ENCODE measurements at regions not wholly inside any gene's neighbourhood (a gene's known extent, or its start where the extent isn't known, plus 50 kb on each side); places are given as distances from the start of the nearest gene placed in this dataset.

DNA sequence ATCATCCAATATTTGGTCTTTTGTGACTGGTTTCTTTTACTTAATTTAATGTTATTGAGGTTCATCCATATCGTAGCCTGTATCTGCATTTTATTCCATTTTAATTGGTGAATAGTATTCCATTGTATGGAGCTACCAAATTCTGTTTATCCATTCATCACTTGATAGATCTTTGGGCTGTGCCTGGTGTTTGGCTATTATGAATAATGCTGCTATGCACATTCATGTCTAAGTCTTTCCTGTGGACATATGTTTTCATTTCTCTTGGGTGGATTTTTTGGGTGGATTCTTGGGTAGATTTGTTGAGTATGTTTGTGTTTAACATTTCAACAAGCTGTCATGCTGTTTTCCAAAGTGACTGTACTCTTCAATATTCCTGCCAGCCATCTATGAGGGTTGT, 52.5 kb upstream of the NEDD4L start:
- DNase-seq: no peak

DNA sequence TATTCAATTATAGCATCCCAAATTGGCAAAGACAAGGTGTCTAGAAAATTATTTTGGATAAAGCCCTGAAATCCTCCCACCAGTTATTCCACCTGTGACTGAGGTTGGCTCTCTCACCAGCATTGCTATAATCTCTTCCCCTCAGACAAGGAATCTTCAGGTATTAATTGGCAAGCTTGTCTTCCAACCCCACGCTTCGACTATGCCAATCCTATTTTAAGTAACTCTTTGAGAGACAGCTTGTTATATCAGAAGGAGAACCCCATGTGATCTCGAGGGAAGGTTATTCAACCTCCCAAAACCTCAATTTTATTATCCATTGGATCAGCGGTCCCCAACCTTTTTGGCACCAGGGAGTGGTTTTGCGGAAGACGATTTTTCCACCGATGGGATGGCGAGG, 54.5 kb upstream of the NEDD4L start:
- DNase-seq: no peak

DNA sequence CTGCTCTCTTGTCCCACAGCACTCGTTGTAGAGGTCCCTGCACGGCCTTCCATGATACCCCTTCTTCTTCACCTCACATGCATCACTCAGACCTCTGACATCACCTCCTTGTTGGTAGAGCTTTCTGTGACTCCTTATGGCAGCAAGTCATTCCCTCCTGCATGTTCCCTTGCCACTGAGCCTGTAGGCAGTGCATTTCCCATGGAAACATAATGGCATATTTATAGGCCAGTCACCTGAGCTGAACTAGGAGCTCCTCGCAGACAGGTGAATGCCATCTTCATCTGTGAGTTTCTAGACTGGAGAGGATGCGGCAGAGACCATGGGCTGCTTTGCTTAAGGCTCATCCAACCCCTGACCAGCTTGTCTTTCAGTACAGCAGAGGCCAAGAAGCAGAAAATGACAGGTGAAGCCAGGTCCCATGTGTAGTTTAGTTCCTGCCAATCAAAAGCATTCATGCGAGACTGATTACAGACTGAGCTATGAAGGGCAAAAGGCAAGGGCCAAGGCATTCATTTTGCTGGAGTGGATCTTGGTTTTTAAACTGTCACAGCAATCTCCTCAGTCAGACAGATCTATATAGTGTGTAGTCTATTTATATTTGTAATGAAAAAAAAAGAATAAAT, 59.4 kb upstream of the NEDD4L start:
- DNase-seq: no peak

DNA sequence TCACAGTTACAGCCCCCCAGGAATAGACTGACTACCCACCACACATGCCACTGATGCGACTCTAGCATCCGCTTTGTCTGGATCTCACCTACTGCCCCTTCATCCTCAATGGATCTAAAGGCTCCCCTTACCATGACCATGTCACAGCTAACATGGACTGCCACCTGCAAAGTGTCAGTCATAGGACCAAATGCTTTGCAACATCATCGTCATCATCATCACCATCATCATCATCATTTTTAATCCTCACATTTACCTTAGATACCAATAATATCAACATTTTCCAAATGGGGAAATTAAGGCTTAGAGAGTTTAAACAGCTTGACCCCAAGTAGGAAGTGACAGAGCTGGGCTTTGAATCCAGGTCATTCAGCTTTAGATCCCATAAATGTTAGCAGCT, 60.1 kb upstream of the NEDD4L start:
- DNase-seq: no peak

DNA sequence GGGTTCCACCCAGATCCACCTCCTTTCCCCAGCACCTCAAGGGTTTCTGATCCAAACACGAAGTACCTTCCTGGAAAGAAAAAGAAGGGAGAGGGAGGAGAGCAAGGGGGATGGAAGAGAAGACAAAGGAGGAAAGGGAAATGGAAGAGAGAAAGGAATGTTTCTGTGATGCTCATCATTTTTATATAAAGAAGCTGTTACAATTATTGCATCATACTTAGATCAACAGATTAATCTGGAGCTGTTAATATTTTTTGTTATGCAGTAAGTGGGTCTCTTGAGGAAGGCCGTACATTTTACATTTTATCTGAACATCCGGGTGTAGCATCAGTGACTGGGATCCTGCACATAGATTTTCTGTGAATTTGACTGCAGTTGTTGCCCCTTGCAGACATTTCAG, 60.6 kb upstream of the NEDD4L start:
- no peak for DNase-seq

DNA sequence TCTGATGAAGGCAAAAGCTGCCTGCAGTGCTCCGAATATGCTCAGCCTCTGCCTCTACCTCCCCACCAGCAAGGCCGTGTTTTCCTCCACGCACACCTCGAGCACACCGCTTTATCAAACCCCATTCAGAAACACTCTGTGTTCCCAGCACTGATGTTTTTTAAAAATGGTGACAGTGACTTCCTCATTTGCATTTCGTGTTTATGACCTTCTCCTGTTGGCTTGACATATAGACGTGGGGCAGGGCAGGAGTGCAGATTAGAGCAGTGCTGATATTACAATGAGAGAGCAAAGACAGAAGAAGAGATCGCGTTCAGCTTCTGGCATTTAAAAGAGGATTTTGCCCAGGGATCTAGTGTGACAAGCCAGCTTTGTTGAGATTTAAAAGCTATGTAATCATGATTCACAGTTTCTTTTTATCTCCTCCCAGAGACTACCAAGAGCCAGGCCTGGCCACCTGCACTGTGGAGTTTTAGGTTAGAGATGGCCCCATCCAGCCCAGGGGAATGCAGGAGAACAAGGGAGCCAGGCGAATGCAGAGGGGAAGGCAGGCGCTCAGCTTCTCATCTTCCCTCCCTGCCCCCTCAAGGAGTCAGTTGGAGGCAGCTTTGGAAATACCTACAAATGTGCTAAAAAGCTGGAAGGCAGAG, 61.5 kb upstream of the NEDD4L start:
- DNase-seq: no peak

DNA sequence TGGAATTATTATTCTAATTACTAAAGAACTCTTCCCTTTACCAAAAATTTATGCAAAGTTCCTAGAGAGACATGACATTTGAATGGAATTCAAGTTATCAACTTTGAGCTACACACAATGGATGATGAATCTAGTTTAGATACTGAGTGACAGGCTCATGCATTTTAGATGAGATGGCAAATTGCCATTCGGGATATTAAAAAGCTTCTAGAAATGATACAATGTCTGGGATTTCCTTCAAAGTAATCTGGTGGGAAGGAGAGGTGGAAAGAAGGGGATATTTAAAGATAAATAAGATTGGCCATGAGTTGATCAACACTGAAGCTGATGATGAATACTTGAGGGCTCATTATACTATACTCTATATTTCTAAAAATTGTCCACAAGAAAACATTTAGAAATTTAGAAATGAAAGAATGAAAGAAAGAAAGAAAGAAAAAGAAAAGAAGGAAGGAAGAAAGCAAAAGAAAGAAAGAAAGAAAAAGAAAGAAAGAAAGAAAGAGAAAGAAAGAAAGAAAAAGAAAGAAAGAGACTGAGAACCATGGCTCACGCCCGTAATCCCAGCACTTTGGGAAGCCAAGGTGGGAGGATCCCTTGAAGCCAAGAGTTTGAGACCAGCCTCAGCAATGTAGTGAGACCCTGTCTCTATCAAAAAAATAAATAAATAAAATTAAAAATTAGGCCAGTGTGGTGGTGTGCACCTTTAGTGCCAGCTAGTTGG, 62.6 kb upstream of the NEDD4L start:
- DNase-seq: no peak

DNA sequence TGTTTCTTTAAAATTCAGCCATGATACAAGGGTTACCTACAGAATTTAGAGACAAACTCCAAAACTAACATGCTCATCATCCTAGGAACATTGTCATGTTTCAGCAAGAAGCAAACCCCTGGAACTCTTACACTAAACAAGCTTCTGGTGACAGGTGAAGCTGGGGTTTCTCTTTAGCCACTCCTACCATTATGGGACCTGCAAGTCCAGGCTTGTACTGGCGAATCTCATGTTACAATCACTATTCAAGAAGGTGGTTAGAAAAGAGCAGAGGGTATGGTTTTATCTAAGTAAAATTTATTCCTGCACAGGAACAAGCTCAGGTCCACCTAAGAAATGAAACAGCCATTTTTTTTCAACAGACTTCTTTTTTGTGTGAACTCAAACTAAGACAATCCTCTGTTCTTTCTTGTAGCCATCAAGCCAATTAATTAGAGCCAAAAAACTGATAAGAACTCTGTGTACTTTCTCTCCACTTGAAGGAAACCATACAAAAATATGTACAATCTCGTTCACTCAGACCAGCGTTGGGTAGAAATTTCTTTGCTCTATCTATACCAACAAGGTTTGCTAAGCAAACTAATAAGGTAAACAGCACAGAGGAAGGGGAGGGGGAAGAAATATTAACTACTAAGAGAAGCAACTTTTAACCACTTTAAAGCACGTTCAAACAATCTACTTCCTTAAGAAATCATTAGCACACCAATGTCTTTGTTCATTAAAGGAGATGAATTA, 63.3 kb upstream of the NEDD4L start:
- DNase-seq: no peak

DNA sequence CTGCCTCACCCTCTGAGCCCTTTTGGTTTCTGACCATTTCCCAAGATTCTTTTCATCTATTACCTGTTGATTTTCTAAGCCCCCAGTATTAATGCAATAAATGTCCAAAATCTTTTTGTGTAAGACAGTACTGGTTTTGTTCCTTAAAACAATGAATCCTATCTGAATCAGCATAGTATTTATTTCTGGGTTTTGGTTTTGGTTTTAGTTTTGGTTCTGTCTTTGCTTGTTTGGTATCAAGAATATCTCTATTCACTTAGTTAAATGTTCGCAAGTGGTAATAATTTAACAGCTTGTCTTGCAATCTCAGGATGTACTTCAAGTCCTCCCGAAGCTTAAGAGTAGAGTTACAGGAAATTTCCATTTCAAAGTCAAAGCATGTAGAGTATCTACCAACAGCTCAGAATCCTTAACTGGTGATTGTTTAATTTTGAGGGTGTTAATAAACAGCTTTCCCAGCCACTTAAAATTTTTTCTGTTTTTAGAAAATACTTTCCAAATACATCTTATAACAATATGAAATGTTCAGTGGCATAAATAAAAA, 67.7 kb upstream of the NEDD4L start:
- DNase-seq: no peak

DNA sequence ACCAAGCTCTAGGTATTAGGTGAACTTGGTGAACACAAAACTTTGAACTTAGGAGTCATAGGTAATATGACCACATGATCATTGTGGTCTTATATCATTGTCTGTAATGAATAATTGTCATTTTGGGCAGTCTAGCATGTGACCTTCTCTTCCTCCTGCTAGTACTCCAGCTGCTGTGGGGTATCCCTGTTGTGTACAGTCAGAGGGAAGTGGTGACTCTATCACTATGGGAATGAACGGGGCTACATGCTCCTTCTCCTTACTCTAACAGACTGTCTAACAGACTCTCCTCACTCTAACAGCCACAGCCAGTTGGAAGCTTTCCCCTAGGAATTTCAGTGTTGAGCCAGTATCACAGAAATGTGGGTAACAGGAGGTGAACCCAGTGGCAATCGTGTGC, 68.2 kb upstream of the NEDD4L start:
- no peak for DNase-seq

DNA sequence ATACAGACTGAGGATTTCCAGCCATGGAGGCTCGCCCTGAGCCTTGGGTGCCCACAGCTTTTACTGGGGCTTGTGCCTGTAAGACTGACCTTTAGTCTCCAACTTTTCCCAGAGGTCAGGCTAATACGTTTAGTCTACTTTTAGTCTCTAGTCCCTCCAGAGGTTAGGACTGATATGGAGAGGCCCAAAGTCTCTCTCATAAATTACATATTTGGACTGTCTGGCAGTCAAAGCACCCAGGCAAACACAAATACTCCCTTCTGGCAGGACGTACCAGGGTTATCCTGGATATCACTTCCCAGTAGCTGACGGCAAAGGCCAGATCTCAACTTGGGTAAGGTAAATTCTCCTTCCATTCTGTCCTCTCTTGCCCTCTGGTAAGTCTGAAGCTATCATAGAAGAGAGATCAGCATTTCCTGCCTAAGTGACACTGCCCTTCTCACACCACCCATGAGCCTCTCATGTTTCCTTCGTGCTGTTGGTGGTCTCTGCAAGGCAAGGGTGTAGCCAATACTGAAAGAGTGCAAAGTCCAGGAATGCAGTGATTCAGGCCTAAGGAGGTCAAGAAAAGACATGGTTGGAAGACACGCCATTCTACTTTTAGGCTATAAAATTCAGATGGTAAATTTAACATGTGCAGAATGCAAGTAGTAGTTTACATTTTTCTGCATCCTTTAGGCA, 69.3 kb upstream of the NEDD4L start:
- DNase-seq: no peak

DNA sequence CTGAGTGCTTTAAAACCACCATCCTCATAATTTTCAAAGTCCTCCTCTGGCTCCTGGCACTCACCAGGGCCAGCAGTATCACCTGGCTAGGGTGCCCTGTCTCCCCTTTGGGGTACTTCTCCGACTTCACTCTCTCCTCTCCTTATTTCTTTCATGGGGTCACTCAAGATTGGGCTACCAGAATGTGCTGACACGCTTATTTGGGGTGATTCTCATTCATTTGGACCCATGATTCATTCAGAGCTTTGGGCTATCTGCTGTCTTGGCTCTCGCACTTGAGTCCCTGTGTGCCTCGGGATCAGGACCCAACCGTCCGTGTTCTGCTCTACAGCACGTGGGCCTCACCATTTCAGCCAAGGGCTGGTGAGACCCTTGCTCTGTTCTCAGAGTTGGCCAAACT, 70.1 kb upstream of the NEDD4L start:
- no peak for DNase-seq

DNA sequence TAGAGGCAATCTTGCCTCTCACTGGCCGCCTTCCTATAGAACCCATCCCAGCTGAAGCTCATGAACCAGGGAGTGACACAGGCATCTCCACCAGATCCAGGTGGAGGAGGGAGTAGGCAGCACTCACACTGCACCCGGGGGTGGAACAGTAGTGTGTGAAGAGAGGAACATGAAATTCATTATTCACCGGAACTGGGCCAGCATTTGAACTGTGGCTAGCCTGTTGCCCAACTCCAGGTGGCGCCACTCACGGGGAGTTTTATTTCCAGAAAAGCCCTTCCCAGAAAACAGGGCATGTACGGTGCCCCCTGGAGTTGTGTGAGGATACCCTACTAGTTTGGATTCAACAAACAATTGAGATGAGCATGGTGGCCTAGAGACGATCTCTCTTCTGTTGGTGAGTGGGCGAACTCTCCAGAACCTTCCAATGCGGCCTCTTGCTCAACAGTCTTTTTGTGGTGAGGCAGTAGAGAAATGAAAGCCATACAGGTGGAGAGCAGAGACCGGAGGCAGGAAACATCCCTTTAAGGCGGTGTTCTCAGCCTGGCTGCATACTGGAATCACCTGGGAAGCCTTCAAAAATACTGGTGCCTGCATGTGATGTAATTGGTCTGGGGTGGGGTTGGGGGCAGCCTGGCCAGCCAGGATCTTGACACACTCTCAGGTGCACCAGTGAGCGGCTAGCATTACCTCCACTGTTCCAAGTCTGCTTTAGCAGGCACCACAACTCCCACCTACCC, 73.5 kb upstream of the NEDD4L start:
- DNase-seq: no peak

DNA sequence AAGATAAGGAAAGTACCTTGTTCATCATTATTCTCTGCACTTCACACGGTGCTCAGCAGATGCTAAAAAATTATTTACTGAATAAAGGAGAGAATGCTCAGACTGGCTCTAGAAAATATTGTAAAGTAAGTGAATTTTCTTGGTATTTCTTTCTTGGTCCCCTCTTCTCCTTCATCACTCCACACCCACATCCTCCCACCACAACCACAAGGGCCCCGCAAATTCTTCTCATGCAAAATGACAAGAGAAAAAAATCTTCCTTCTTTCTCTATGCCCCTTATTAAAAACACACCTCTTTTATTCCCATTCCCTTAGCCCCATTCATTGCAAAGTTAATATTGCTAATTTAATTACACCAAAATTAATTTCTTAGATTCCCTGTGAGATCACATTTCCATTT, 74.2 kb upstream of the NEDD4L start:
- no peak for DNase-seq

DNA sequence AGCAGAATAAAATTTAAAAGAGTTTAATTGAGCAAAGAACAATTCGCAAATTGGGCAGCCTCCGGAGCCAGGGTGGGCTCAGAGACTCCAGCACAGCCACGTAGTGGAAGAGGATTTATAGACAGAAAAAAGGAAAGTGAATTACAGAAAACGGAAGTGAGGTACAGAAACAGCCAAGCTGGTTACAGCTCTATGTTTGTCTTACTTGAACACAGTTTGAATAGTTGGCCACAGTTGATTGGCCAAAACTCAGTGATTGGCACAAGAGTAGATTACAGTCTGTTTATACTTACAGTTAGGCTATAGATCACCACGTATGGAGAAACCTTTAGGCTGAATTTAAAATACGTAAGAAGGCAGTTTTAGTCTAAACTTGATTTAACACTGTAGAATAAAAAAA, 78.8 kb upstream of the NEDD4L start:
- no peak for DNase-seq

DNA sequence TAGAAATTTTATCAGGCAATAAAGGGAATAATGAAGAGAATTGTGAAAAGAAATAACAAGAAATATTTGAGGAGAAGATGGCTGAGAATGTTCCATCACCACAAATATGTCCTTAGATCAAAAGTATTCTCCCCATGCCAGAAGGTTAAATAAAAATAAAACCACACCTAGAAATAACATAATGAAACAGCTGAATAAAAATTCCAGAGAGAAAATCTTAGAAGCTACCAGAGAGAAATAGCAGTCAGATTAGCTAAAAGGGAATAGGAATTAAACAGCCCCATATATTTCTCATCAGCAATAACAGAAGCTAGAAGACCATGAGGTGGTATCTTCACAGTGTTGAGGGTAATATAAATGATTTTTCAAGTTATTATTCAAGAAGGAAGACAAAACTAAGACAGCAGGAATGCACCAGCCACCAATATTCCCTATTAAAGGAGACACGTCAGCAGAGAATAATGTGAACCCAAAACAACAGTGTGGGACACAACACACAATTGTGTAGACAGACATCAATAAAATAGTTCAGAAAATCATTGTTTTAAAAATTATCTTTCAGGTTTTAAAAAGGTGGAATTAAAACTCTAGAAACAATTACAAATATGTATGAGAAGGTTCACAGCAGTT, 82.0 kb upstream of the NEDD4L start:
- no peak for DNase-seq

DNA sequence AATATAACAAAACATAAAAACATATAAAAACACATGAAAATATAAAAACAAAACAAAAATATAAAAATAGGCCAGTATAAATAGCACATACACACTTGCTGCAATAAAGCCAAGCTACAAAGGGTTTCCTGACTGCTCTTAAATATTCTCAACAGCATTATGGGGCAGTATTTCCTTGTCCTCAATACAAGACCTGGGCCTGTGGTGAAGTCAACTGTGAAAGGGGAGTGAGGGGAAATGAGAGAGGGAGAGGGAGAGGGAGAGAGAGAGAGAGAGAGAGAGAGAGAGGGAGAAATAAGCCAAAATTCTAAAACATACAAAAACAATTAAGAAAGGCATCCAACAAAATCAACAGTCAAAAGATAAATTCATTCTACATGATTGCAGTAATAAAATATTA, 82.6 kb upstream of the NEDD4L start:
- no peak for DNase-seq

DNA sequence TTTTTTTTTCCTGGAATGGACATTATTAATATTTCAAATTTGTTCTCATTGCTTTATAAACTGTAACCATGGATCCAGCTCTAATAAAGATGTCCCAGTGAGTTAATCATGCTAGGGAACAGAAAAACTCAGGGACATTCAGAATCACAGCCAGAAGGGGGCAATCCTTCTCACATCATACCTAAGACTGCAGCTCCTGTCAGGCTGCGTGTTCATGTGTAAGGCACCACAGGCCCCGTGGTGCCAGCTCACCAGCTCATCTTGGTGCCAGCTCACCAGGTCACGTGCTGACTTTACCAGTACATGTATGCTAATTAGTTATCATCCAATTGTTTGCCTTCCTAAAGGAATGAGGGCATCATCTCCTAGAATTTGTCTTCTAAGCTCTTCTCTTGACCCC, 84.7 kb upstream of the NEDD4L start:
- no peak for DNase-seq

DNA sequence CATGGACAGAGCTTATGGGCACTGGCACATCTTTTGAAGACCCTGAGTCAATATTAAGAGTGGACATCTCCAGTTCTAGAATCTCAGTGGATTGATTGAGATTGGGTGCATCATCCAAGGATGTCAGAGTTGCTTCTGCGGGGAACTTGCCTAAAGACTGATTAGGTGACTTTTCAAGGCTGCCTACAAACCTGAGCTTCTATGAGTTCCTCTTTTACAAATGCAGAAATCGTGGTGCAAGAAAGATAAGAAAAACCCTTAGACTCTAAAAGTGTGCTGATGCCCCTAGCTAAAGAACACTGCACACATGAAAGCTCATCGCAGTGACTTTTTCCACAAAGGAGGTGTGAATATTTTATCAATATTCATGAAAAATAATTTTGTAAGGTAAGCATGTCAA, 86.8 kb upstream of the NEDD4L start:
- no peak for DNase-seq

DNA sequence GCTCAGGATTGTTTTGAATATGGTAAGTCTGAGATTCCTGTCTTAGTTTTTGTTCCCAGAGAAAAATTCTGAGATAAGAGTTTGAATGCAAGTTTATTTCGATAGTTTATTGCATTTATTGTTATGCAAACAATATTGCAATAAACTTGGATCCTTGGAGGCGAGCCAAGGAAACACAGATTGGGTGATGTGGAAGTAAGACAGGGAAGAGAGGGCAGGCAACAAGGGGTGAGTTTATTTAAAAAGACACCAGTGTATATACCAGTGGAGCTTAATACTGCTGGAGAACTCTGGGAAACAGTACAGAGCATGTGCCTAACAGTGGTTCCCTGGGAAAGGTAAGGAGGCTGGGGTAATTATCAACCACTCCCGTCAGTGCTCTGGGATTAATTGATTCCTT, 87.5 kb upstream of the NEDD4L start:
- DNase-seq: no peak

DNA sequence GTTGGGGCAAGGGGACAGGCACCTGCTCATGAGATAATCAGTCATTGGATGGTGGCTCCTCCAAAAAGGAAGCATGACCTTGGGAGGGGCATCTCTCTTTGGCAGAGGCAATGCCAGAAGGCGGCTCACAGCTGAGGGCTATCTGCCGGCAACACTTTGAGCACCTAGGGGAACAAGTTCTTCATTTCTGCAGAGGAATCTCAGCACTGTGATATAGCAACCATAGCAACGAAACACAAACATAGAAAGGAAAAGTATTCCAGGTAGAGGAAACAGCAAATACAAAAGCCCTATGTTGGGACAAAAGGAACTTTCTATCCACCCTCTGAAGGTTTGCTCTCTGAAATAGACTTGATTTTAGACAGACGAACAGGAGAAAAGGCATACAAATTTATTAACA, 89.1 kb upstream of the NEDD4L start:
- no peak for DNase-seq

DNA sequence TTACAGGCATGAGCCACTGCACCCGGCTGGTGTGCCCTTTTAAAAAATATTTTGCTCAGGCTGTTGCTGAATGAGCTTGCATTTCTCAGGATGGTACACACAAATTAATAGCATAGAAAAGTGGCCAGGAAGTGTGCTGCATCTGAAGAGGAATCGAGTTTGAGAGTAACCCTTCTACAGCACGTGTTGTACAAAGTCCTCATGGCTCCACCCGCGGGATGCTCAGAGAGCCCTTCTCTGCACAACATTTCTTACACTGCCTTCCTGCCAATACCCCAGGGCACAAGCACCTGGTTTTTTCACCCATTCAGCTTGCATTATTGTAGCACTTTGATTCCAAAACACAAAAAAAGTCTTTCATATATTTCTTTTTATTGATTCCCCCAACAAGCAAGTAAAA, 90.1 kb upstream of the NEDD4L start:
- no peak for DNase-seq
